ENCODE measurements at regions not wholly inside any gene's neighbourhood (a gene's known extent, or its start where the extent isn't known, plus 50 kb on each side); places are given as distances from the start of the nearest gene placed in this dataset.

GRCh38 chr13:109376936-109377335 lies 409.4 kb downstream of the IRS2 start:
- TF ChIP-seq CTCF (optimal IDR thresholded peaks at IDR 0.05 in 1 of 3, IDR thresholded peaks at IDR 0.05 in 1 of 3, conservative IDR thresholded peaks at IDR 0.05 in 1 of 3; ENCODE audit: extremely low read depth in 1 of 3, insufficient read depth in 2 of 3, low read length in 3 of 3) (no peak), EZH2 (IDR thresholded peaks at IDR 0.05; ENCODE audit: low read length) (no peak)
